ENCODE measurements at regions not wholly inside any gene's neighbourhood (a gene's known extent, or its start where the extent isn't known, plus 50 kb on each side); places are given as distances from the start of the nearest gene placed in this dataset.

- TF ChIP-seq, protein P1, sequence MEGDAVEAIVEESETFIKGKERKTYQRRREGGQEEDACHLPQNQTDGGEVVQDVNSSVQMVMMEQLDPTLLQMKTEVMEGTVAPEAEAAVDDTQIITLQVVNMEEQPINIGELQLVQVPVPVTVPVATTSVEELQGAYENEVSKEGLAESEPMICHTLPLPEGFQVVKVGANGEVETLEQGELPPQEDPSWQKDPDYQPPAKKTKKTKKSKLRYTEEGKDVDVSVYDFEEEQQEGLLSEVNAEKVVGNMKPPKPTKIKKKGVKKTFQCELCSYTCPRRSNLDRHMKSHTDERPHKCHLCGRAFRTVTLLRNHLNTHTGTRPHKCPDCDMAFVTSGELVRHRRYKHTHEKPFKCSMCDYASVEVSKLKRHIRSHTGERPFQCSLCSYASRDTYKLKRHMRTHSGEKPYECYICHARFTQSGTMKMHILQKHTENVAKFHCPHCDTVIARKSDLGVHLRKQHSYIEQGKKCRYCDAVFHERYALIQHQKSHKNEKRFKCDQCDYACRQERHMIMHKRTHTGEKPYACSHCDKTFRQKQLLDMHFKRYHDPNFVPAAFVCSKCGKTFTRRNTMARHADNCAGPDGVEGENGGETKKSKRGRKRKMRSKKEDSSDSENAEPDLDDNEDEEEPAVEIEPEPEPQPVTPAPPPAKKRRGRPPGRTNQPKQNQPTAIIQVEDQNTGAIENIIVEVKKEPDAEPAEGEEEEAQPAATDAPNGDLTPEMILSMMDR (IDR thresholded peaks at IDR 0.05): no peak
- TF ChIP-seq ZFX (IDR thresholded peaks at IDR 0.05; ENCODE audit: borderline replicate concordance): no peak
These were observed 642.7 kb downstream of the TAF11L14 start for GRCh38 chr5:18276939-18277338.

All from 22Rv1 (cell line).